ENCODE measurements at regions not wholly inside any gene's neighbourhood (a gene's known extent, or its start where the extent isn't known, plus 50 kb on each side); places are given as distances from the start of the nearest gene placed in this dataset.
"Not testable (repeated sequence)": the region's sequence is repeated elsewhere in the genome, so short reads cannot be mapped to it uniquely, and the experiment has no call there.

GRCh38 chr2:111489460-111489859 lies 368.7 kb downstream of the BCL2L11 start:
- not testable (repeated sequence) for TF ChIP-seq CTCF (conservative IDR thresholded peaks at IDR 0.05; ENCODE audit: low read length); EZH2phosphoT487 (IDR thresholded peaks at IDR 0.05; ENCODE audit: borderline replicate concordance, low read depth, low read length)
